ENCODE measurements at regions not wholly inside any gene's neighbourhood (a gene's known extent, or its start where the extent isn't known, plus 50 kb on each side); places are given as distances from the start of the nearest gene placed in this dataset.

GRCh38 chr13:103308667-103309066, 242.4 kb upstream of the SLC10A2 start:
- no peak for DNase-seq

- no peak for DNase-seq
These were observed 239.9 kb upstream of the SLC10A2 start for GRCh38 chr13:103306163-103306562.

GRCh38 chr13:103303078-103303651, 236.9 kb upstream of the SLC10A2 start:
- DNase-seq = no peak

- no peak for DNase-seq
These were observed 236.5 kb upstream of the SLC10A2 start for GRCh38 chr13:103302676-103303075.

- DNase-seq = no peak
These were observed 232.9 kb upstream of the SLC10A2 start for GRCh38 chr13:103299079-103299478.

GRCh38 chr13:103297083-103297482, 230.9 kb upstream of the SLC10A2 start:
- no peak for DNase-seq

GRCh38 chr13:103291798-103292572, 225.8 kb upstream of the SLC10A2 start:
- DNase-seq = no peak

- DNase-seq = no peak
These were observed 225.0 kb upstream of the SLC10A2 start for GRCh38 chr13:103291226-103291625.

- no peak for DNase-seq
These were observed 223.5 kb upstream of the SLC10A2 start for GRCh38 chr13:103289681-103290080.

GRCh38 chr13:103288114-103288513, 221.9 kb upstream of the SLC10A2 start:
- DNase-seq = no peak

- no peak for DNase-seq
These were observed 221.4 kb upstream of the SLC10A2 start for GRCh38 chr13:103287659-103288058.

GRCh38 chr13:103284466-103284865, 218.2 kb upstream of the SLC10A2 start:
- no peak for DNase-seq

GRCh38 chr13:103283451-103283820, 217.2 kb upstream of the SLC10A2 start:
- DNase-seq = no peak

GRCh38 chr13:103282571-103283450, 216.6 kb upstream of the SLC10A2 start:
- DNase-seq = no peak

GRCh38 chr13:103277959-103278694, 211.9 kb upstream of the SLC10A2 start:
- no peak for DNase-seq

- DNase-seq = no peak
These were observed 210.7 kb upstream of the SLC10A2 start for GRCh38 chr13:103276775-103277498.

GRCh38 chr13:103275722-103276121, 209.5 kb upstream of the SLC10A2 start:
- no peak for DNase-seq

GRCh38 chr13:103275081-103275480, 208.9 kb upstream of the SLC10A2 start:
- DNase-seq = no peak

- DNase-seq = no peak
These were observed 207.6 kb upstream of the SLC10A2 start for GRCh38 chr13:103273825-103274224.

- no peak for DNase-seq
These were observed 206.6 kb upstream of the SLC10A2 start for GRCh38 chr13:103272770-103273169.

GRCh38 chr13:103263448-103263847, 197.2 kb upstream of the SLC10A2 start:
- DNase-seq = no peak

GRCh38 chr13:103255587-103256301, 189.5 kb upstream of the SLC10A2 start:
- no peak for DNase-seq
